HG03060 (cell line): ENCODE measurements at regions not wholly inside any gene's neighbourhood (a gene's known extent, or its start where the extent isn't known, plus 50 kb on each side); places are given as distances from the start of the nearest gene placed in this dataset.

Experiments
- ATAC-seq: cut with Tn5 transposase; IDR thresholded peaks from one replicate; pipeline ENCODE4 v1.9.1; 2021; ENCODE audit warnings: low read depth, moderate number of reproducible peaks; ENCODE audit not compliant: unreplicated experiment

- no peak for ATAC-seq
Observed at GRCh38 chr13:110773480-110773879, 60.0 kb downstream of the ING1 start.

- no peak for ATAC-seq
Observed at GRCh38 chr13:110774051-110774450, 60.6 kb downstream of the ING1 start.

- ATAC-seq: no peak
Observed at GRCh38 chr13:110774490-110774889, 61.0 kb downstream of the ING1 start.

GRCh38 chr13:110775576-110775975, 62.1 kb downstream of the ING1 start:
- ATAC-seq: no peak

GRCh38 chr13:110777251-110777820, 63.8 kb downstream of the ING1 start:
- ATAC-seq: no peak

GRCh38 chr13:110779022-110779421, 65.5 kb downstream of the ING1 start:
- no peak for ATAC-seq

- no peak for ATAC-seq
Observed at GRCh38 chr13:110780422-110780821, 66.9 kb downstream of the ING1 start.

- no peak for ATAC-seq
Observed at GRCh38 chr13:110782185-110782584, 68.7 kb downstream of the ING1 start.

- ATAC-seq: no peak
Observed at GRCh38 chr13:110784704-110785103, 71.2 kb downstream of the ING1 start.

- ATAC-seq: no peak
Observed at GRCh38 chr13:110788778-110789177, 75.3 kb downstream of the ING1 start.

GRCh38 chr13:110789871-110790270, 76.4 kb downstream of the ING1 start:
- ATAC-seq: no peak

- no peak for ATAC-seq
Observed at GRCh38 chr13:110790371-110790770, 76.9 kb downstream of the ING1 start.

GRCh38 chr13:110794209-110794608, 80.7 kb downstream of the ING1 start:
- ATAC-seq: no peak

- ATAC-seq: no peak
Observed at GRCh38 chr13:110797230-110797877, 83.9 kb downstream of the ING1 start.

- ATAC-seq: no peak
Observed at GRCh38 chr13:110798081-110798994, 84.8 kb downstream of the ING1 start.

- no peak for ATAC-seq
Observed at GRCh38 chr13:110799246-110800236, 86.0 kb downstream of the ING1 start.

- ATAC-seq: no peak
Observed at GRCh38 chr13:110801044-110801443, 87.5 kb downstream of the ING1 start.

- ATAC-seq: no peak
Observed at GRCh38 chr13:110802260-110802659, 88.8 kb downstream of the ING1 start.

- ATAC-seq: no peak
Observed at GRCh38 chr13:110806636-110807035, 93.1 kb downstream of the ING1 start.

GRCh38 chr13:110807546-110807945, 94.0 kb downstream of the ING1 start:
- no peak for ATAC-seq
